NCI-H2107 treated with DMSO at 0.1 percent for 48 hours (cell line): ENCODE measurements at regions not wholly inside any gene's neighbourhood (a gene's known extent, or its start where the extent isn't known, plus 50 kb on each side); places are given as distances from the start of the nearest gene placed in this dataset.
"Not testable (repeated sequence)": the region's sequence is repeated elsewhere in the genome, so short reads cannot be mapped to it uniquely, and the experiment has no call there.

Source experiments
- DNase-seq: peaks from one replicate; lab custom pipeline; 2025; ENCODE audit not compliant: unreplicated experiment; lab: John Stamatoyannopoulos, UW

GRCh38 chr6:23826572-23826971 is 299.4 kb upstream of the NRSN1 start:
- DNase-seq = no peak

- DNase-seq = no peak
Observed at GRCh38 chr6:23828861-23829260, 297.2 kb upstream of the NRSN1 start.

GRCh38 chr6:23841116-23841515 is 284.9 kb upstream of the NRSN1 start:
- DNase-seq = no peak

GRCh38 chr6:23842760-23843159 is 283.3 kb upstream of the NRSN1 start:
- DNase-seq = no peak

GRCh38 chr6:23851522-23851921 is 274.5 kb upstream of the NRSN1 start:
- DNase-seq = no peak

- DNase-seq = not testable (repeated sequence)
Observed at GRCh38 chr6:23853566-23854133, 272.4 kb upstream of the NRSN1 start.

GRCh38 chr6:23854154-23854553 is 271.9 kb upstream of the NRSN1 start:
- DNase-seq = not testable (repeated sequence)

- no peak for DNase-seq
Observed at GRCh38 chr6:23855497-23856116, 270.4 kb upstream of the NRSN1 start.

- DNase-seq = no peak
Observed at GRCh38 chr6:23870496-23870895, 255.5 kb upstream of the NRSN1 start.

GRCh38 chr6:23873161-23873560 is 252.9 kb upstream of the NRSN1 start:
- DNase-seq = no peak

- no peak for DNase-seq
Observed at GRCh38 chr6:23875006-23875405, 251.0 kb upstream of the NRSN1 start.

GRCh38 chr6:23879816-23880215 is 246.2 kb upstream of the NRSN1 start:
- no peak for DNase-seq

GRCh38 chr6:23890543-23891227 is 235.3 kb upstream of the NRSN1 start:
- no peak for DNase-seq

GRCh38 chr6:23905133-23905815 is 220.7 kb upstream of the NRSN1 start:
- DNase-seq = no peak

- no peak for DNase-seq
Observed at GRCh38 chr6:23910420-23910819, 215.6 kb upstream of the NRSN1 start.

GRCh38 chr6:23927935-23928334 is 198.1 kb upstream of the NRSN1 start:
- DNase-seq = no peak

GRCh38 chr6:23929201-23929600 is 196.8 kb upstream of the NRSN1 start:
- DNase-seq = no peak

GRCh38 chr6:23940466-23940865 is 185.5 kb upstream of the NRSN1 start:
- DNase-seq = no peak

GRCh38 chr6:23951691-23952090 is 174.3 kb upstream of the NRSN1 start:
- no peak for DNase-seq

GRCh38 chr6:23952245-23952644 is 173.8 kb upstream of the NRSN1 start:
- no peak for DNase-seq

- no peak for DNase-seq
Observed at GRCh38 chr6:23953976-23954375, 172.0 kb upstream of the NRSN1 start.

GRCh38 chr6:23957017-23957416 is 169.0 kb upstream of the NRSN1 start:
- DNase-seq = no peak
